Mesenchymal stem cell (in vitro differentiated cells and primary cell): ENCODE measurements at regions not wholly inside any gene's neighbourhood (a gene's known extent, or its start where the extent isn't known, plus 50 kb on each side); places are given as distances from the start of the nearest gene placed in this dataset.
"Not testable (repeated sequence)": the region's sequence is repeated elsewhere in the genome, so short reads cannot be mapped to it uniquely, and the experiment has no call there.

ENCODE experiments used
- DNase-seq: peaks from one replicate; pipeline ENCODE4 v3.0.0-alpha.2; 2013
- H2AFZ ChIP-seq: one replicate; pipeline ENCODE4 v1.6.1; 2013; ENCODE audit warnings: low read depth, mild to moderate bottlenecking, control low read depth, inconsistent platforms, low read length, moderate library complexity
- H2AK5ac ChIP-seq: 2 replicates; pipeline ENCODE4 v1.6.1; 2013; ENCODE audit warnings: low read length, moderate library complexity, mild to moderate bottlenecking, inconsistent platforms; ENCODE audit not compliant: severe bottlenecking
- H2BK120ac ChIP-seq: one replicate; pipeline ENCODE4 v1.6.1; 2013; ENCODE audit warnings: low read depth, mild to moderate bottlenecking, inconsistent platforms, low read length, moderate library complexity
- H2BK12ac ChIP-seq, 2 experiments: one replicate each; pipeline ENCODE4 v1.6.1; 2013; ENCODE audit warnings: inconsistent platforms in 2 of 2, low read length in 2 of 2, mild to moderate bottlenecking in 2 of 2, moderate library complexity in 2 of 2, control low read depth in 1 of 2
- H2BK15ac ChIP-seq: one replicate; pipeline ENCODE4 v1.6.1; 2013; ENCODE audit warnings: mild to moderate bottlenecking, low read depth, inconsistent platforms; ENCODE audit not compliant: poor library complexity, severe bottlenecking
- H2BK5ac ChIP-seq: 2 replicates; pipeline ENCODE4 v1.6.1; 2013; ENCODE audit warnings: low read depth, mild to moderate bottlenecking, low read length, control low read depth, inconsistent platforms; ENCODE audit not compliant: poor library complexity, severe bottlenecking
- H3K14ac ChIP-seq, 2 experiments: one replicate each; pipeline ENCODE4 v1.6.1; 2013; ENCODE audit warnings: inconsistent platforms in 2 of 2, low read length in 2 of 2, control low read depth in 1 of 2, mild to moderate bottlenecking in 1 of 2, moderate library complexity in 1 of 2
- H3K18ac ChIP-seq, 2 experiments: one replicate each; pipeline ENCODE4 v1.6.1; 2013; ENCODE audit warnings: inconsistent platforms in 2 of 2, low read length in 2 of 2, control low read depth in 1 of 2, low read depth in 1 of 2, mild to moderate bottlenecking in 1 of 2
- H3K23ac ChIP-seq, 2 experiments: one replicate each; pipeline ENCODE4 v1.6.1; 2013; ENCODE audit warnings: inconsistent platforms in 2 of 2, low read length in 2 of 2, mild to moderate bottlenecking in 2 of 2, moderate library complexity in 2 of 2, control low read depth in 1 of 2
- H3K27ac ChIP-seq: 2 replicates; pipeline ENCODE4 v1.5.1; 2013; ENCODE audit warnings: mild to moderate bottlenecking, moderate library complexity, low read length, control low read depth, inconsistent platforms; ENCODE audit not compliant: poor library complexity, severe bottlenecking
- H3K27me3 ChIP-seq, 2 experiments: 2 replicates each; pipeline versions ENCODE4 v1.6.1 to v1.7.0; 2013; ENCODE audit warnings: low read length in 2 of 2, mild to moderate bottlenecking in 2 of 2, moderate library complexity in 2 of 2, control low read depth in 1 of 2, inconsistent platforms in 1 of 2; ENCODE audit not compliant: control insufficient read depth in 1 of 2, insufficient read depth in 1 of 2
- H3K36me3 ChIP-seq, 2 experiments: 2 replicates each; pipeline versions ENCODE4 v1.6.1 to v1.7.0; 2013; ENCODE audit warnings: low read length in 2 of 2, control low read depth in 1 of 2, inconsistent platforms in 1 of 2, low read depth in 1 of 2, mild to moderate bottlenecking in 1 of 2; ENCODE audit not compliant: insufficient read depth in 2 of 2, control insufficient read depth in 1 of 2
- H3K4ac ChIP-seq, 2 experiments: one replicate each; pipeline ENCODE4 v1.6.1; 2013; ENCODE audit warnings: inconsistent platforms in 2 of 2, low read length in 2 of 2, mild to moderate bottlenecking in 2 of 2, moderate library complexity in 2 of 2, control low read depth in 1 of 2, low read depth in 1 of 2
- H3K4me1 ChIP-seq: 2 replicates; pipeline ENCODE4 v1.6.1; 2013; ENCODE audit warnings: low read depth, low read length, control low read depth; ENCODE audit not compliant: control insufficient read depth, insufficient read depth
- H3K4me2 ChIP-seq: 2 replicates; pipeline ENCODE4 v1.6.1; 2013; ENCODE audit warnings: low read length, mild to moderate bottlenecking, inconsistent platforms; ENCODE audit not compliant: poor library complexity, severe bottlenecking
- H3K4me3 ChIP-seq, 2 experiments: 2 replicates each; pipeline versions ENCODE4 v1.5.1 to v1.7.0; 2013; ENCODE audit warnings: low read length in 2 of 2, mild to moderate bottlenecking in 2 of 2, control low read depth in 1 of 2, low read depth in 1 of 2; ENCODE audit not compliant: insufficient read depth in 1 of 2
- H3K79me1 ChIP-seq: replicated peaks from 2 replicates; pipeline ENCODE4 v1.6.1; 2013; ENCODE audit warnings: mild to moderate bottlenecking, control low read depth, low read length, inconsistent platforms; ENCODE audit not compliant: poor library complexity, severe bottlenecking
- H3K9ac ChIP-seq: 2 replicates; pipeline ENCODE4 v1.7.0; 2013; ENCODE audit warnings: mild to moderate bottlenecking, low read length, moderate library complexity
- H3K9me3 ChIP-seq: 2 replicates; pipeline ENCODE4 v1.7.0; 2013; ENCODE audit warnings: mild to moderate bottlenecking, low read length; ENCODE audit not compliant: control insufficient read depth
- H4K8ac ChIP-seq: one replicate; pipeline ENCODE4 v1.6.1; 2013; ENCODE audit warnings: inconsistent platforms, mild to moderate bottlenecking, low read length, moderate library complexity
- H4K91ac ChIP-seq: one replicate; pipeline ENCODE4 v1.6.1; 2013; ENCODE audit warnings: mild to moderate bottlenecking, low read length, inconsistent platforms
- WGBS: methylation state at CpG from one replicate; pipeline ENCODE4 v1.1.7; 2013; ENCODE audit warnings: mixed read lengths; 5-methylcytosine and 5-hydroxymethylcytosine counted together

DNA sequence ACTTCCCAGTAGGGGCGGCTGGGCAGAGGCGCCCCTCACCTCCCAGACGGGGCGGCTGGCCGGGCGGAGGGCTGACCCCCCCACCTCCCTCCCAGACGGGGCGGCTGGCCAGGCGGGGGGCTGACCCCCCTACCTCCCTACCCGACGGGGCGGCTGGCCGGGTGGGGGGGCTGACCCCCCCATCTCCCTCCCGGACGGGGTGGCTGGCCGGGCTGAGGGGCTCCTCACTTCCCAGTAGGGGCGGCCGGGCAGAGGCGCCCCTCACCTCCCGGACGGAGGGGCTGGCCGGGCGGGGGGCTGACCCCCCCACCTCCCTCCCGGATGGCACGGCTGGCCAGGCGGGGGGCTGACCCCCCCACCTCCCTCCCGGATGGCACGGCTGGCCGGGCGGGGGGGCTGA is 508.1 kb upstream of the PHF14 start:
- not testable (repeated sequence) for H3K14ac ChIP-seq, H3K4ac ChIP-seq, H2AFZ ChIP-seq, H3K79me1 ChIP-seq, H3K4me1 ChIP-seq, H3K4me2 ChIP-seq, H2BK15ac ChIP-seq, H3K27me3 ChIP-seq, H3K27ac ChIP-seq, H4K8ac ChIP-seq, H2BK12ac ChIP-seq, DNase-seq, H2BK5ac ChIP-seq, H3K9ac ChIP-seq, H4K91ac ChIP-seq, H3K36me3 ChIP-seq, H3K9me3 ChIP-seq, H3K23ac ChIP-seq, H2AK5ac ChIP-seq, H2BK120ac ChIP-seq, H3K18ac ChIP-seq, H3K4me3 ChIP-seq
- no CpG with 5 or more reads among the region's 30 CpGs for WGBS

GRCh38 chr7:10468908-10469307 is 504.8 kb upstream of the PHF14 start:
- Histone ChIP-seq H3K9ac (no peak overlapping the region), H2BK5ac (no peak overlapping the region), H3K4me3 (no peak overlapping the region), H4K8ac (no peak overlapping the region), H2AFZ (no peak overlapping the region), H3K4me1 (no peaks in the 10 kb centered on the region), H2BK15ac (no peak overlapping the region), H3K23ac (no peak overlapping the region), H2AK5ac (no peak overlapping the region), H3K4me2 (no peak overlapping the region), H3K4ac (no peak overlapping the region), H2BK120ac (no peak overlapping the region), H3K27me3 (no peaks in the 10 kb centered on the region), H2BK12ac (no peak overlapping the region), H3K79me1 (no peaks in the 10 kb centered on the region), H3K9me3 (no peaks in the 10 kb centered on the region), H3K18ac (no peak overlapping the region), H3K27ac (no peak overlapping the region), H3K14ac (no peak overlapping the region), H3K36me3 (no peaks in the 10 kb centered on the region), H4K91ac (no peak overlapping the region)
- WGBS, result 95% methylated on average over 4 of the region's 6 CpGs
- no peak for DNase-seq

GRCh38 chr7:10469476-10469875 is 504.2 kb upstream of the PHF14 start:
- Histone ChIP-seq H3K4me1 (no peaks in the 10 kb centered on the region), H2BK120ac (no peak overlapping the region), H3K36me3 (no peaks in the 10 kb centered on the region), H2BK5ac (no peak overlapping the region), H3K18ac (no peak overlapping the region), H3K27ac (no peak overlapping the region), H4K8ac (no peak overlapping the region), H3K9ac (no peak overlapping the region), H3K23ac (no peak overlapping the region), H3K14ac (no peak overlapping the region), H2AFZ (no peak overlapping the region), H2AK5ac (no peak overlapping the region), H3K4ac (no peak overlapping the region), H4K91ac (no peak overlapping the region), H3K79me1 (no peaks in the 10 kb centered on the region), H3K4me3 (no peak overlapping the region), H3K9me3 (no peaks in the 10 kb centered on the region), H3K4me2 (no peak overlapping the region), H3K27me3 (no peaks in the 10 kb centered on the region), H2BK12ac (no peak overlapping the region), H2BK15ac (no peak overlapping the region)
- WGBS, result no CpG with 5 or more reads among the region's 7 CpGs
- DNase-seq, result no peak

GRCh38 chr7:10471280-10472058 is 502.2 kb upstream of the PHF14 start:
- H3K9ac ChIP-seq, result no peak overlapping the region
- no peak overlapping the region for H2AK5ac ChIP-seq
- no peak for DNase-seq
- H3K27me3 ChIP-seq, result no peaks in the 10 kb centered on the region
- no peak overlapping the region for H2BK120ac ChIP-seq
- no peaks in the 10 kb centered on the region for H3K9me3 ChIP-seq
- no peak overlapping the region for H2BK15ac ChIP-seq
- no CpG with 5 or more reads among the region's 2 CpGs for WGBS
- H3K4me1 ChIP-seq, result no peaks in the 10 kb centered on the region
- H3K4ac ChIP-seq, result no peak overlapping the region
- H2BK5ac ChIP-seq, result no peak overlapping the region
- H3K18ac ChIP-seq, result no peak overlapping the region
- no peak overlapping the region for H4K91ac ChIP-seq
- no peak overlapping the region for H3K4me2 ChIP-seq
- H3K4me3 ChIP-seq, result no peak overlapping the region
- no peak overlapping the region for H3K14ac ChIP-seq
- H3K27ac ChIP-seq, result no peak overlapping the region
- no peaks in the 10 kb centered on the region for H3K36me3 ChIP-seq
- no peak overlapping the region for H4K8ac ChIP-seq
- no peak overlapping the region for H3K23ac ChIP-seq
- H2AFZ ChIP-seq, result no peak overlapping the region
- H3K79me1 ChIP-seq, result no peaks in the 10 kb centered on the region
- H2BK12ac ChIP-seq, result no peak overlapping the region
